Activated naive CD8-positive, alpha-beta T cell (primary cell): ENCODE measurements at regions not wholly inside any gene's neighbourhood (a gene's known extent, or its start where the extent isn't known, plus 50 kb on each side); places are given as distances from the start of the nearest gene placed in this dataset.

Source experiments
- H3K27ac Mint-ChIP-seq: one replicate; pipeline ENCODE4 v1.8.0; 2021; ENCODE audit warnings: mixed read lengths
- H3K27me3 Mint-ChIP-seq: one replicate; pipeline ENCODE4 v1.8.0; 2021; ENCODE audit warnings: mixed read lengths
- H3K36me3 Mint-ChIP-seq: one replicate; pipeline ENCODE4 v1.8.0; 2021; ENCODE audit warnings: mixed read lengths
- H3K4me1 Mint-ChIP-seq: one replicate; pipeline ENCODE4 v1.8.0; 2021; ENCODE audit warnings: low read depth, mixed read lengths
- H3K4me3 Mint-ChIP-seq: one replicate; pipeline ENCODE4 v1.8.0; 2021; ENCODE audit warnings: mild to moderate bottlenecking, mixed read lengths
- H3K9me3 Mint-ChIP-seq: one replicate; pipeline ENCODE4 v1.8.0; 2021; ENCODE audit warnings: low read depth, mixed read lengths

DNA sequence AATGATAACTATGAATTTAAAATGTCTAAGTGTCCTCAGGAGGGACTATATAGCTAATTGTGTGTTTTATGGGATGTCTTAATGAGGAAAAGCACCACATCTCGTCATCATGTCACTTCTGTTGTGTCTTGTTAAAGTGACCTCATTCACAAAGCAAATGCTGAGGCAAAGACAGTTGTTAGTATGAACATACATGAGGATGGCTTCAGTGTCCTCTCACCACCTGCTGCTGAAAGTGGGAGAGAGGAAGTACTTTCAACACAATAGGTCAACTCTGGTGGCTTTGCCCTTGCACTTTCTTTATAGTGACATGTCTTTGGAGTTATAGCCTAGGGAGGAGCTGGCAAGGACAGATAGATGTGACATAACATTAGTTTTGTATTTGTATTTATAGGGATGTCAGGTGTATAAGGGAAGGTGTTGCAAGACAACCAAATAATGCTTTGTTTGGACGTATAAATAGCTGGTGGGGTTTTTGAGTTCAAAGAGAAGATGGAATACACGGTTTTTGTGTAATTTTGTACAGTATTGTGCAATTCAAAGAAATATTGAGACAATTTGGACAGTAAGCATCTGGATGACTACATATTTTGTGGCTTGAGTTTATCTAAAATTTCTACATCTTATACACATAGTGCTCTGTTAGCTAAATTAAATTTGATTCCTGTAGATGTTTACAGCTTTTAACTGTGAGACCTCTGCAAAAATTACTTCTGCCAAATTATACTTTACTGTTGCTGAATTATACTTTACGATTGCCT is 131.7 kb upstream of the ATP2B1 start:
- Mint-ChIP-seq H3K9me3 (no peaks in the 10 kb centered on the region), H3K36me3 (no peaks in the 10 kb centered on the region), H3K4me1 (peaks cover 8% of the 10 kb centered on the region), H3K4me3 (no peak overlapping the region), H3K27ac (no peak overlapping the region), H3K27me3 (no peaks in the 10 kb centered on the region)

GRCh38 chr12:89839444-89839843 is 130.8 kb upstream of the ATP2B1 start:
- Mint-ChIP-seq H3K4me3 (no peak overlapping the region), H3K9me3 (no peaks in the 10 kb centered on the region), H3K27me3 (no peaks in the 10 kb centered on the region), H3K27ac (no peak overlapping the region), H3K36me3 (no peaks in the 10 kb centered on the region), H3K4me1 (peaks cover 8% of the 10 kb centered on the region)

- Mint-ChIP-seq H3K9me3 (no peaks in the 10 kb centered on the region), H3K27ac (no peak overlapping the region), H3K4me3 (no peak overlapping the region), H3K27me3 (no peaks in the 10 kb centered on the region), H3K4me1 (peaks cover 8% of the 10 kb centered on the region), H3K36me3 (no peaks in the 10 kb centered on the region)
Measured at GRCh38 chr12:89838833-89839232, 130.2 kb upstream of the ATP2B1 start.

DNA sequence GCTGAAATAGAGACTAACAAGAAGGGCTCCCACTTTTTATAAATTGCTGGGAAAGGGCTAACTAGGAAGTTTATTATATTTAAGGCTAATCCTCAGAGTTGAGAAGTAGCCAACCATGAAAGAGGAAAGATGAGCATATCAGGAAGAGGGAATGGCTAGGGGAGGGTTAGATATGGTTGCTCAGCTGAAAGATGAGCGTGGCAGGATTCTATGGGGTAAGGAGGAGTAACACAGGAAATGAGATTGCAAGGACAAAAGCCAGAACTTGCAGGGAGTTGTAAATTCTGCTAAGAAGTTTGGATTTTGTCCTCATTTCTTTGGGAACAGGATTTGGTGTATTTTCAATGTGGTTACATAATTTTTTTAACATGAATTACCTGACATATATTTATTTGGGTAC is 127.4 kb upstream of the ATP2B1 start:
- Mint-ChIP-seq H3K4me3 (no peak overlapping the region), H3K4me1 (peaks cover 8% of the 10 kb centered on the region), H3K27ac (no peak overlapping the region), H3K9me3 (no peaks in the 10 kb centered on the region), H3K27me3 (no peaks in the 10 kb centered on the region), H3K36me3 (no peaks in the 10 kb centered on the region)

DNA sequence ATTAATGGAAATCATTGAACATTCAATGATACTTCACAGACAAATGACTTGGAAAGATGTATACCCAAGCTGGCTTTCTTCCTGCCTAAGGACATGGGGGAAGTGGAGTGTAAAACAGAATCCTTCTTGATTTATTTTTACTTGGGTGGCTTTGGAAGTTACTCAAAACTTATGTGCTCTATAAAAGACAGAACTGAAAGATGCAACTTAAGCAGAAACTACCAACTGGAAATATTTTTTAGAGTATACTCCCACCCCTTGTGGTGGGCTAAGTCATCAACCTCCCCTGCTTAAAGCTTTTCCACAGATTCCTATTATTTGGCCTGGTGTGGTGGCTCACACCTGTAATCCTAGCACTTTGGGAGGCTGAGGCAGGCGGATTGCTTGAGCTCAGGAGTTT is 126.0 kb upstream of the ATP2B1 start:
- no peaks in the 10 kb centered on the region for H3K36me3 Mint-ChIP-seq
- no peaks in the 10 kb centered on the region for H3K9me3 Mint-ChIP-seq

DNA sequence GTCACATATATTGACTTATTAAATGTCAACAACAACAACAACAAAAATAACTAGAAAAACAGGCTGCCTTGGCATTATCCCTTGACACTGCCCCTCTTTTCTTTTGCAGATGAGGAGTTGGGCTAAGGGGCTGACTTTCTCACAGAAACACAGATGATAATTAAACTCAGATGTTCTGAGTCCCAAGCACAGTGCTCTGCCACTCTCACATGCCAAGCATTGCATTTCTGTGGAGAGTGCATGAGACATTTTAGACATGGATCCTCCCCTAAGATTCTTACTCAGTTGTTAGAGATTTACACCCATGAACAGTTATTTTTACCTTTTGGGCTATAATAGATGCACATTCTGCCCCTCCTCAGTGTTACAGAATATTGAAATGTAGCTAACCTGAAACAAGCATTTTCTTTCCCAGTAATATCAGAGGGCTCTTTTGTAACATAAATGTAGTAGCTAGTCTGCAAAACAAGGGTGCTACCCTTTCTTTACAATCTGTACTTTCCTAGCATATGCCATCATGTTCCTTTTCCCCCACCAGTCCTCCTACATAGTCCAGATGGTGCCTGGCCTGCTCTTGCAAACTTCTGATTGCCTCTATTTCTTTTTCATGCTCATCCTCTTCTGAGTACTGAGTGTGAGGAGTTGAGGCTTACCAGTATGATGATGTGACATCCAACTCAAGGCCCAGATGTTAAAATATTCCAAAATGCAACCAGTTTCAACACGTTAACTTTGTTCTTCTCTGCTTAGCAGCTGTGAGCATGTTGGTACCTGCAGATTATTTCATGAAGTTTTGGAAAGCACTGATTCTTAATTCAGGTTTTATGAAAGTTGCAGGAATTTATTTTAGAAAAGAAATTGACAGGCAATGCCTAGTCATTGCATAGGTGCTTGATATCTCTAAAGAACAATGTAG is 125.0 kb upstream of the ATP2B1 start:
- H3K4me3 Mint-ChIP-seq = no peak overlapping the region
- no peaks in the 10 kb centered on the region for H3K4me1 Mint-ChIP-seq
- H3K27ac Mint-ChIP-seq = no peak overlapping the region
- H3K36me3 Mint-ChIP-seq = peaks cover 2% of the 10 kb centered on the region
- H3K27me3 Mint-ChIP-seq = no peaks in the 10 kb centered on the region
- no peaks in the 10 kb centered on the region for H3K9me3 Mint-ChIP-seq

More for the DNA sequence above, 126.0 kb upstream of the ATP2B1 start:
- Mint-ChIP-seq H3K4me1 (peaks cover 8% of the 10 kb centered on the region), H3K27ac (no peak overlapping the region), H3K4me3 (no peak overlapping the region), H3K27me3 (no peaks in the 10 kb centered on the region)

DNA sequence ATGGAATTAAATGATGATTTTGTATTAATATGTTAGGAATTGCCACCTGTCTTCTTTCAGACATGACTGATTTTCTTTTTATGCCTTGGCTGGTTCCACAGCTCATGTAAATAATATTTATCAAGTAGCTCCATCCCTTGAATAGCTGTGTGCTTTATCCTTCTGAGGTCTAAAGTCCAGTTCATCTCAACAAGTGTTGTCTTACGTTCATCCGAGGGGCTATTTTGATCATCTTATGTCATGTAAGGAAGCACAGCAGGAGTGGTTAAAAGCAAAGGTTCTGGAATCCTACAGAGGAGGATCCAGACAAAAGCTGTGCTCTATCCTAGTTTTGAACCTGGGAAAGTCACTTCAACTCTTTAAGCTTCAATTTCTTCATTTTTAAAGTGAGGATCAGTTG is 123.7 kb upstream of the ATP2B1 start:
- Mint-ChIP-seq H3K4me1 (no peaks in the 10 kb centered on the region), H3K27ac (no peak overlapping the region), H3K36me3 (peaks cover 2% of the 10 kb centered on the region), H3K27me3 (no peaks in the 10 kb centered on the region), H3K9me3 (no peaks in the 10 kb centered on the region), H3K4me3 (no peak overlapping the region)

GRCh38 chr12:89831310-89832095 is 122.9 kb upstream of the ATP2B1 start:
- Mint-ChIP-seq H3K9me3 (no peaks in the 10 kb centered on the region), H3K4me3 (no peak overlapping the region), H3K4me1 (no peaks in the 10 kb centered on the region), H3K27me3 (no peaks in the 10 kb centered on the region), H3K27ac (no peak overlapping the region), H3K36me3 (peaks cover 2% of the 10 kb centered on the region)

DNA sequence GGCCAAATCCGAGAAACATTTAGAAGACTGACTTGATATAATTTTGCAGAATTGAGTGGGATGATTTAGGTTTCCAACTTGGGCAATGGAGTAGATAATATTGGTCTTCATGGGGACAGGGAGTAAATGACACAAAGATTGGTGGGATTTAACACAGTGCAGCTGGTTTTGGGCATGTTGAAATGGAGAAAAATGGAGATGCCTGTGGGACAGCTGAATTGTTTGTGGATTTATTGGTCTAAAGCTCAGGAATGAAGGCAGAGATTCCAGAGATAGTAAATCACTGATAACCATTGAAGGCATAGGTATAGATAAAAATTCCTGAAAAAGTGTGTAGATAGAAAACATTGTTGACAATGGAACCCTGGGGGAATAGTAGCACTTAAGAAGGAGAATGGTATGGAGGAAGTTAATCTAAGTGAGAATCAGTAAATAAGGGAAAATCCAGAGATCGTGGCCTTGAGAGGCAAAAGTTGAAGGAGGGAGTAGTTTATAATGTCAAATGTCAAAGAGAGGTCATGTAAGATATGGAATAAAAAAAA is 120.9 kb upstream of the ATP2B1 start:
- Mint-ChIP-seq H3K27ac (no peak overlapping the region), H3K9me3 (no peaks in the 10 kb centered on the region), H3K27me3 (no peaks in the 10 kb centered on the region), H3K4me3 (no peak overlapping the region), H3K4me1 (peaks cover 13% of the 10 kb centered on the region), H3K36me3 (peaks cover 2% of the 10 kb centered on the region)

DNA sequence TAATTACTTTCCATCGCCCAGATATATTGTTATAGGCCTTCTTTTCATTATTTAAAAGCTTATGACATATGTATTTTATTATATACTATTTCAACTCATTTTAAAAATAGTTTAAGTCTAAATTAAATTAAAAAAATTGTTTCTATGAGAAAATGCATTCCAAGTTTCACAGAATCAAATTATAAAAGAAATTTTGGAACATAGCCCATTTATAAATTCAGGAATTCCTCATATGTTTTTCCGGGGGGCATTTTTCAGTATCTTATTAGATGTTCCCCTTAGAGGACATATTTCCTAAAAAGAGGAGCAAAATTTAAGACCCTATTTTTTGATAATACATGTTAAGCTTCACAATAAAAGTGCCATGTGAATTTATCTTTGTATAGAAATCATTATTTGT is 119.9 kb upstream of the ATP2B1 start:
- H3K9me3 Mint-ChIP-seq = no peaks in the 10 kb centered on the region
- H3K4me1 Mint-ChIP-seq = peaks cover 13% of the 10 kb centered on the region
- peaks cover 2% of the 10 kb centered on the region for H3K36me3 Mint-ChIP-seq
- no peaks in the 10 kb centered on the region for H3K27me3 Mint-ChIP-seq
- H3K4me3 Mint-ChIP-seq = no peak overlapping the region
- no peak overlapping the region for H3K27ac Mint-ChIP-seq

GRCh38 chr12:89827592-89827991 is 119.0 kb upstream of the ATP2B1 start:
- peaks cover 3% of the 10 kb centered on the region for H3K36me3 Mint-ChIP-seq
- H3K4me3 Mint-ChIP-seq = no peak overlapping the region
- H3K27me3 Mint-ChIP-seq = no peaks in the 10 kb centered on the region
- H3K9me3 Mint-ChIP-seq = no peaks in the 10 kb centered on the region
- H3K4me1 Mint-ChIP-seq = peaks cover 13% of the 10 kb centered on the region
- H3K27ac Mint-ChIP-seq = no peak overlapping the region

DNA sequence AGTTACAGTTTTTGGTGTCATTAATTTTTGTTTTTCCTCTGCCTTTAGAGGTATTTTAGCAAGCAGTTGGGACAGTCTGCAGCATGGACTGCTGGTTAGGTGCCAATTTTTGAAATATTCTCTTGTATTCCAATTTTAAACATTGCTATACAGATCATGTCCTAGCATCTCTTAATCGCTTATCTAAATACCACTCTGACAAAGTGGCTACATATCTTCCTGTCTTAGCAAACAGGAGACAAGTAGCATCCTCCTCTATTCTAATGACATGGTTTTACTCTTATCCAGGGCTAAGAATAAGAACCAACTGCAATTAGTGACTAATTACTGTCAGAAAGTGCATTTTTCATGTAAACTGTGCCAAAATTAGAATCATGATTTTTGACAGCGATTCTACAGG is 117.8 kb upstream of the ATP2B1 start:
- peaks cover 5% of the 10 kb centered on the region for H3K36me3 Mint-ChIP-seq
- peaks cover 13% of the 10 kb centered on the region for H3K4me1 Mint-ChIP-seq
- H3K27ac Mint-ChIP-seq = no peak overlapping the region
- H3K4me3 Mint-ChIP-seq = no peak overlapping the region
- no peaks in the 10 kb centered on the region for H3K27me3 Mint-ChIP-seq
- no peaks in the 10 kb centered on the region for H3K9me3 Mint-ChIP-seq

- Mint-ChIP-seq H3K27me3 (no peaks in the 10 kb centered on the region), H3K36me3 (peaks cover 5% of the 10 kb centered on the region), H3K27ac (no peak overlapping the region), H3K4me1 (peaks cover 13% of the 10 kb centered on the region), H3K9me3 (no peaks in the 10 kb centered on the region), H3K4me3 (no peak overlapping the region)
Measured at GRCh38 chr12:89825591-89826449, 117.2 kb upstream of the ATP2B1 start.

GRCh38 chr12:89824822-89825221 is 116.2 kb upstream of the ATP2B1 start:
- Mint-ChIP-seq H3K4me3 (no peak overlapping the region), H3K4me1 (peaks cover 13% of the 10 kb centered on the region), H3K36me3 (peaks cover 7% of the 10 kb centered on the region), H3K27me3 (no peaks in the 10 kb centered on the region), H3K9me3 (no peaks in the 10 kb centered on the region), H3K27ac (no peak overlapping the region)
